IgD-negative memory B cell (primary cell): ENCODE measurements at regions not wholly inside any gene's neighbourhood (a gene's known extent, or its start where the extent isn't known, plus 50 kb on each side); places are given as distances from the start of the nearest gene placed in this dataset.

ENCODE experiments used
- H3K27ac Mint-ChIP-seq, 3 donors: one replicate each; pipeline ENCODE4 v1.8.0; 2020 to 2022; ENCODE audit warnings: mild to moderate bottlenecking in 3 of 3, mixed read lengths in 3 of 3, moderate library complexity in 1 of 3
- H3K27me3 Mint-ChIP-seq: one replicate; pipeline ENCODE4 v1.8.0; 2021; ENCODE audit warnings: mixed read lengths
- H3K36me3 Mint-ChIP-seq: one replicate; pipeline ENCODE4 v1.8.0; 2020; ENCODE audit warnings: mild to moderate bottlenecking, mixed read lengths
- H3K4me1 Mint-ChIP-seq, 3 donors: one replicate each; pipeline ENCODE4 v1.8.0; 2020 to 2022; ENCODE audit warnings: mixed read lengths in 3 of 3, mild to moderate bottlenecking in 1 of 3
- H3K4me3 Mint-ChIP-seq, 4 donors: one replicate each; pipeline ENCODE4 v1.8.0; 2020 to 2022; ENCODE audit warnings: mild to moderate bottlenecking in 4 of 4, mixed read lengths in 4 of 4, moderate library complexity in 3 of 4
- H3K9me3 Mint-ChIP-seq, 3 donors: one replicate each; pipeline ENCODE4 v1.8.0; 2020 to 2021; ENCODE audit warnings: mixed read lengths in 3 of 3, mild to moderate bottlenecking in 1 of 3

- no peaks in the 10 kb centered on the region for H3K36me3 Mint-ChIP-seq
- H3K4me1 Mint-ChIP-seq = peaks cover 0 to 2% (median 0%) of the 10 kb centered on the region in 3 donors
- no peak overlapping the region for H3K4me3 Mint-ChIP-seq
- H3K27ac Mint-ChIP-seq = no peak overlapping the region
- H3K9me3 Mint-ChIP-seq = no peaks in the 10 kb centered on the region
- no peaks in the 10 kb centered on the region for H3K27me3 Mint-ChIP-seq
Measured at GRCh38 chr11:26144291-26144690, 187.6 kb upstream of the ANO3 start.

- no peaks in the 10 kb centered on the region for H3K36me3 Mint-ChIP-seq
- H3K4me3 Mint-ChIP-seq = no peak overlapping the region
- no peaks in the 10 kb centered on the region for H3K9me3 Mint-ChIP-seq
- no peaks in the 10 kb centered on the region for H3K27me3 Mint-ChIP-seq
- peaks cover 0 to 2% (median 0%) of the 10 kb centered on the region in 3 donors for H3K4me1 Mint-ChIP-seq
- no peak overlapping the region for H3K27ac Mint-ChIP-seq
Measured at GRCh38 chr11:26144911-26145310, 187.0 kb upstream of the ANO3 start.

GRCh38 chr11:26149585-26149984, 182.3 kb upstream of the ANO3 start:
- Mint-ChIP-seq H3K4me1 (peaks cover 0 to 2% (median 1%) of the 10 kb centered on the region in 3 donors), H3K27me3 (no peaks in the 10 kb centered on the region), H3K27ac (no peak overlapping the region), H3K4me3 (no peak overlapping the region), H3K36me3 (peaks cover 2% of the 10 kb centered on the region), H3K9me3 (no peaks in the 10 kb centered on the region)

GRCh38 chr11:26150031-26150430, 181.9 kb upstream of the ANO3 start:
- Mint-ChIP-seq H3K4me1 (peaks cover 0 to 1% (median 0%) of the 10 kb centered on the region in 3 donors), H3K27ac (no peak overlapping the region), H3K36me3 (peaks cover 2% of the 10 kb centered on the region), H3K9me3 (no peaks in the 10 kb centered on the region), H3K4me3 (no peak overlapping the region), H3K27me3 (no peaks in the 10 kb centered on the region)

- H3K27ac Mint-ChIP-seq = no peak overlapping the region
- no peak overlapping the region for H3K4me3 Mint-ChIP-seq
- H3K4me1 Mint-ChIP-seq = peaks cover 0 to 1% (median 0%) of the 10 kb centered on the region in 3 donors
- H3K27me3 Mint-ChIP-seq = no peaks in the 10 kb centered on the region
- peaks cover 0 to 2% (median 0%) of the 10 kb centered on the region in 3 donors for H3K9me3 Mint-ChIP-seq
- H3K36me3 Mint-ChIP-seq = peaks cover 4% of the 10 kb centered on the region
Measured at GRCh38 chr11:26158251-26158650, 173.7 kb upstream of the ANO3 start.

- H3K9me3 Mint-ChIP-seq = no peaks in the 10 kb centered on the region
- no peak overlapping the region for H3K4me3 Mint-ChIP-seq
- no peaks in the 10 kb centered on the region for H3K27me3 Mint-ChIP-seq
- H3K27ac Mint-ChIP-seq = no peak overlapping the region
- peaks cover 3% of the 10 kb centered on the region for H3K36me3 Mint-ChIP-seq
- H3K4me1 Mint-ChIP-seq = no peaks in the 10 kb centered on the region
Measured at GRCh38 chr11:26162291-26162690, 169.6 kb upstream of the ANO3 start.

GRCh38 chr11:26186389-26186788, 145.5 kb upstream of the ANO3 start:
- H3K27ac Mint-ChIP-seq = no peak overlapping the region
- H3K9me3 Mint-ChIP-seq = no peaks in the 10 kb centered on the region
- H3K36me3 Mint-ChIP-seq = no peaks in the 10 kb centered on the region
- H3K27me3 Mint-ChIP-seq = no peaks in the 10 kb centered on the region
- H3K4me1 Mint-ChIP-seq = peaks cover 0 to 2% (median 2%) of the 10 kb centered on the region in 3 donors
- no peak overlapping the region for H3K4me3 Mint-ChIP-seq

GRCh38 chr11:26187639-26188038, 144.3 kb upstream of the ANO3 start:
- H3K4me3 Mint-ChIP-seq = no peak overlapping the region
- H3K27ac Mint-ChIP-seq = no peak overlapping the region
- H3K9me3 Mint-ChIP-seq = no peaks in the 10 kb centered on the region
- H3K36me3 Mint-ChIP-seq = no peaks in the 10 kb centered on the region
- peaks cover 0 to 3% (median 3%) of the 10 kb centered on the region in 3 donors for H3K4me1 Mint-ChIP-seq
- no peaks in the 10 kb centered on the region for H3K27me3 Mint-ChIP-seq

GRCh38 chr11:26188554-26188953, 143.4 kb upstream of the ANO3 start:
- Mint-ChIP-seq H3K36me3 (no peaks in the 10 kb centered on the region), H3K27ac (peak overlapping the region in 1 of 3 donors; percentile 68), H3K27me3 (no peaks in the 10 kb centered on the region), H3K9me3 (no peaks in the 10 kb centered on the region), H3K4me3 (no peak overlapping the region), H3K4me1 (peaks cover 0 to 3% (median 3%) of the 10 kb centered on the region in 3 donors)

- Mint-ChIP-seq H3K27ac (no peak overlapping the region), H3K4me3 (no peak overlapping the region), H3K36me3 (no peaks in the 10 kb centered on the region), H3K9me3 (no peaks in the 10 kb centered on the region), H3K4me1 (peaks cover 0 to 3% (median 3%) of the 10 kb centered on the region in 3 donors), H3K27me3 (no peaks in the 10 kb centered on the region)
Measured at GRCh38 chr11:26191193-26191592, 140.7 kb upstream of the ANO3 start.

GRCh38 chr11:26193694-26194365, 138.1 kb upstream of the ANO3 start:
- Mint-ChIP-seq H3K36me3 (no peaks in the 10 kb centered on the region), H3K4me1 (peaks cover 0 to 3% (median 3%) of the 10 kb centered on the region in 3 donors), H3K27ac (no peak overlapping the region), H3K4me3 (no peak overlapping the region), H3K27me3 (no peaks in the 10 kb centered on the region), H3K9me3 (no peaks in the 10 kb centered on the region)

- no peaks in the 10 kb centered on the region for H3K27me3 Mint-ChIP-seq
- H3K4me3 Mint-ChIP-seq = no peak overlapping the region
- H3K36me3 Mint-ChIP-seq = no peaks in the 10 kb centered on the region
- peaks cover 0 to 3% (median 3%) of the 10 kb centered on the region in 3 donors for H3K4me1 Mint-ChIP-seq
- no peaks in the 10 kb centered on the region for H3K9me3 Mint-ChIP-seq
- no peak overlapping the region for H3K27ac Mint-ChIP-seq
Measured at GRCh38 chr11:26194881-26195280, 137.0 kb upstream of the ANO3 start.

GRCh38 chr11:26198532-26199096, 133.3 kb upstream of the ANO3 start:
- Mint-ChIP-seq H3K27ac (no peak overlapping the region), H3K36me3 (no peaks in the 10 kb centered on the region), H3K9me3 (no peaks in the 10 kb centered on the region), H3K27me3 (no peaks in the 10 kb centered on the region), H3K4me3 (no peak overlapping the region), H3K4me1 (no peaks in the 10 kb centered on the region)

- Mint-ChIP-seq H3K27ac (no peak overlapping the region), H3K27me3 (no peaks in the 10 kb centered on the region), H3K4me1 (no peaks in the 10 kb centered on the region), H3K4me3 (no peak overlapping the region), H3K9me3 (no peaks in the 10 kb centered on the region), H3K36me3 (no peaks in the 10 kb centered on the region)
Measured at GRCh38 chr11:26199331-26200095, 132.4 kb upstream of the ANO3 start.

GRCh38 chr11:26201411-26201810, 130.5 kb upstream of the ANO3 start:
- Mint-ChIP-seq H3K9me3 (no peaks in the 10 kb centered on the region), H3K36me3 (no peaks in the 10 kb centered on the region), H3K27me3 (no peaks in the 10 kb centered on the region), H3K4me1 (no peaks in the 10 kb centered on the region), H3K4me3 (no peak overlapping the region), H3K27ac (no peak overlapping the region)
